DND-41 (cell line): ENCODE measurements at regions not wholly inside any gene's neighbourhood (a gene's known extent, or its start where the extent isn't known, plus 50 kb on each side); places are given as distances from the start of the nearest gene placed in this dataset.

Experiments
- EZH2 ChIP-seq: IDR thresholded peaks from 3 replicates; pipeline ENCODE4 v1.6.1; 2012; ENCODE audit warnings: borderline replicate concordance, low read depth, mild to moderate bottlenecking, moderate library complexity, low read length, inconsistent platforms; ENCODE audit not compliant: severe bottlenecking
- TF ChIP-seq, protein P1 (sequence below): IDR thresholded peaks from 2 replicates; pipeline ENCODE4 v1.5.1; 2012; ENCODE audit warnings: borderline replicate concordance, low read length, moderate library complexity, mild to moderate bottlenecking; ENCODE audit not compliant: poor library complexity, severe bottlenecking; ENCODE audit errors: extremely low read depth

DNA sequence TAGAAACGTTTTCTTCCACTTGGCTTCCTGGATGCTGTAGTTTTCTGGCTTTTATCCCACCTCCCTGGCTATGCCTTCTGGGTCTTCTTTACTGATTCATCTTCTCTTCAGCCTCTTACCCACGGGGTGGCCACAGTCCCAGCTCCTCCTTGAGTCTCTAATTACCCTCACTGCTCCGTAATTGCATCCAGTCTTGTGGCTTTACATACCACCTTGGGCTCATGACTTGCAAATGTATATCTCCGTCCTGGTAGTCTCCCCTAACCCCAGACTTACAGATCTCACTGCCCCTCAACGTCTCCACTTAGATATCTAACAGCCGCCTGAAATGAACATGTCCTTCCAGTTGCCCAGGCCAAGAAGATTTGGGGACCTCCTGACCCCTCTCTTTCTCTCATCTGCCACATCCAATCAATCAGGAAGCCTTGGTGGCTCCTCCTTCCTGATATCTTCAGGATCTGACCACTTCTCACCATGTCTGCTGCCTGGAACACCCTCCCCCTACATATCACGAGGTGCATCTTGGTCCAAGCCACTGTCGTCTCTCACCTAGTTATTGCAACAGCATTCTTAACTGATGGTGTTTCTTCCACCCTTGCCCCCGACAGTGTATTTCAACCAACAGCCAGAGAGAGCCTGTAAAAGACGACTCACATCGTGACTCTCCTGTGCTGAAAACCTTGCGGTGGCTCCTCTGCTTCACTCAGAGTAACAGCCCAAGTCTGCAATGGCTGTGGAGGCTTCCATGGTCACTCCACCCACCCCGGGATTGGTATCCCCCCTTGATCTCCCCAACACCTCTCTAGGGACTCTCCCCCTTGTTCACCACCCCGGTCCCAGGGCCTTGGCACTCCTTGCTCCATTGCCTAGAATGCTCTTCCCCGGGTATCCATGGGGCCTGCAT is 219.0 kb upstream of the POU3F1 start:
- TF ChIP-seq, protein P1, sequence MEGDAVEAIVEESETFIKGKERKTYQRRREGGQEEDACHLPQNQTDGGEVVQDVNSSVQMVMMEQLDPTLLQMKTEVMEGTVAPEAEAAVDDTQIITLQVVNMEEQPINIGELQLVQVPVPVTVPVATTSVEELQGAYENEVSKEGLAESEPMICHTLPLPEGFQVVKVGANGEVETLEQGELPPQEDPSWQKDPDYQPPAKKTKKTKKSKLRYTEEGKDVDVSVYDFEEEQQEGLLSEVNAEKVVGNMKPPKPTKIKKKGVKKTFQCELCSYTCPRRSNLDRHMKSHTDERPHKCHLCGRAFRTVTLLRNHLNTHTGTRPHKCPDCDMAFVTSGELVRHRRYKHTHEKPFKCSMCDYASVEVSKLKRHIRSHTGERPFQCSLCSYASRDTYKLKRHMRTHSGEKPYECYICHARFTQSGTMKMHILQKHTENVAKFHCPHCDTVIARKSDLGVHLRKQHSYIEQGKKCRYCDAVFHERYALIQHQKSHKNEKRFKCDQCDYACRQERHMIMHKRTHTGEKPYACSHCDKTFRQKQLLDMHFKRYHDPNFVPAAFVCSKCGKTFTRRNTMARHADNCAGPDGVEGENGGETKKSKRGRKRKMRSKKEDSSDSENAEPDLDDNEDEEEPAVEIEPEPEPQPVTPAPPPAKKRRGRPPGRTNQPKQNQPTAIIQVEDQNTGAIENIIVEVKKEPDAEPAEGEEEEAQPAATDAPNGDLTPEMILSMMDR: no peak
- TF ChIP-seq EZH2: no peak
